ENCODE measurements at regions not wholly inside any gene's neighbourhood (a gene's known extent, or its start where the extent isn't known, plus 50 kb on each side); places are given as distances from the start of the nearest gene placed in this dataset.

DNA sequence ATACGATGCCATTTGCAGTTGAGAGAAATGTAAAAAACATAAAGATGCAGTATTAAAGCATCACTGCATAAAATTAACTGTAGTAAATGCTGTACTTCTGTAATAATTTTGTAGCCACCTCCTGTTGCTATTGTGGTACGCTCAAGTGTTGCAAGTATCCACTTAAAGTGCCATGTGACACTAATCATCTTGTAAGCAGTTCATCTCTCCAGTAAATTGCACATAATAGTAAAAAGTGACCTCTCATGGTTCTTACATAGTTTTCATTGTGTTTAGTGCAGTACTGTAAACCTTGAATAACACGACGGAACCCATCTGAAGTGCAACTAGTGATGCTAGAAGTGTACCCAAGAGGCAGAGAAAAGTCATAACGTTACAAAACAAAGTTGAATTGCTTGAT is 190.1 kb upstream of the VGLL2 start:
- FAIRE-seq (no peak), DNase-seq (ENCODE audit: insufficient read length, low spot score) (no peak)
- TF ChIP-seq, protein P1, sequence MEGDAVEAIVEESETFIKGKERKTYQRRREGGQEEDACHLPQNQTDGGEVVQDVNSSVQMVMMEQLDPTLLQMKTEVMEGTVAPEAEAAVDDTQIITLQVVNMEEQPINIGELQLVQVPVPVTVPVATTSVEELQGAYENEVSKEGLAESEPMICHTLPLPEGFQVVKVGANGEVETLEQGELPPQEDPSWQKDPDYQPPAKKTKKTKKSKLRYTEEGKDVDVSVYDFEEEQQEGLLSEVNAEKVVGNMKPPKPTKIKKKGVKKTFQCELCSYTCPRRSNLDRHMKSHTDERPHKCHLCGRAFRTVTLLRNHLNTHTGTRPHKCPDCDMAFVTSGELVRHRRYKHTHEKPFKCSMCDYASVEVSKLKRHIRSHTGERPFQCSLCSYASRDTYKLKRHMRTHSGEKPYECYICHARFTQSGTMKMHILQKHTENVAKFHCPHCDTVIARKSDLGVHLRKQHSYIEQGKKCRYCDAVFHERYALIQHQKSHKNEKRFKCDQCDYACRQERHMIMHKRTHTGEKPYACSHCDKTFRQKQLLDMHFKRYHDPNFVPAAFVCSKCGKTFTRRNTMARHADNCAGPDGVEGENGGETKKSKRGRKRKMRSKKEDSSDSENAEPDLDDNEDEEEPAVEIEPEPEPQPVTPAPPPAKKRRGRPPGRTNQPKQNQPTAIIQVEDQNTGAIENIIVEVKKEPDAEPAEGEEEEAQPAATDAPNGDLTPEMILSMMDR (IDR thresholded peaks at IDR 0.05; ENCODE audit: insufficient read depth, missing control alignments), result no peak

DNA sequence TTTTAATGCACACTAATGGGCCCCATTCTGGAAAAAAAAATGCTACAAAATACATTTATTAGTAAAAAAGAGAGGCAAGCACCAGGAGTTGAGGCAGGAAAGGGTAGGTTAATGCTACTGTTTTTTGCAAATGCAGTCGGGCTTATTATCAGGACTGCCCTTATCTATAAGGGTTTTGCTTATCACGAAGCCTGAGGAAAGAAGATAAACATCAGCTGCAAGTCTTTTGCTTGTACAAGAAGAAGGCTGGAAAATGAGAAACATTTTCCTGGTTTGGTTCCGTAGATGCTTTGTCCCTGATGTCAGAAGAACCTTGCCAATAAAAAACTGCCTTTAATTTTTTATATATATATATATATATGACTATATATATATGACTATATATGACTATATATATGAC is 189.3 kb upstream of the VGLL2 start:
- no peak for FAIRE-seq
- no peak for DNase-seq (ENCODE audit: insufficient read length, low spot score)
- TF ChIP-seq, protein P1 (IDR thresholded peaks at IDR 0.05; ENCODE audit: insufficient read depth, missing control alignments), result no peak

DNA sequence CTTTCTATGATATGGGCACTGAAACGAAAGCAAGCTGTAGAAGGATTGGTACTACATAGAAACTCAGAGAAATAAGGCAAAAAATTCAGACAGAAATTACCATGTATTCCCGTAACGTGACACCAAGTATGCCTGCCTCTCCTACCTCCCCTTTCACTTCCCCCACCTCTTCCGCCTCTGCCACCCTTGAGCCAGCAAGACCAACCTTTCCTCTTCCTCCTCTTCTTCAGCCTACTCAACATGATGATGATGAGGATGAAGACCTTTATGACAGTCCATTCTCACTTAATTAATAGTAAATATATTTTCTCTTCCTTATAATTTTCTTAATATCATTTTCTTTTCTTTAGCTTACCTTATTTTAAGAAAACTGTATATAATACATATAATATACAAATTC is 188.1 kb upstream of the VGLL2 start:
- FAIRE-seq, result no peak
- TF ChIP-seq, protein P1 (IDR thresholded peaks at IDR 0.05; ENCODE audit: insufficient read depth, missing control alignments), result no peak
- DNase-seq (ENCODE audit: insufficient read length, low spot score), result no peak

DNA sequence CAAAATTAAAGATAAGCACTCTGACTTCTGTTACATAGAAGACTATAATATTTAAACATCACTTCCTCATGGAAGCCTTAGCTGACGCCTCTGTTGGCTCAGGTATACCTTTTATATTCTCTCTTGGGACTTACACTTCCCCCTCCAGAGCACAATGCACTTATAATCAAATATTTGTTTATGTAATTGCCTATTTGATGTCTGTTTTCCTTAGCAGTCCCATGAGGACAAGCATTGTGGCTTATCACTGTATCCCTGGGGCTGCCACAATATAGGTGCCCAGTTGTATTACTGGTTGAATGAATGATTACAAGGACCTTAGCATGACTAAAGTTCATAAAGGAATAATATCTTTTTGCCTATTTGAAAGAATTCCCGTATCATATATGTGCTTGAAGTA is 186.7 kb upstream of the VGLL2 start:
- FAIRE-seq (no peak), DNase-seq (ENCODE audit: insufficient read length, low spot score) (no peak)
- TF ChIP-seq, protein P1 (IDR thresholded peaks at IDR 0.05; ENCODE audit: insufficient read depth, missing control alignments), result no peak

DNA sequence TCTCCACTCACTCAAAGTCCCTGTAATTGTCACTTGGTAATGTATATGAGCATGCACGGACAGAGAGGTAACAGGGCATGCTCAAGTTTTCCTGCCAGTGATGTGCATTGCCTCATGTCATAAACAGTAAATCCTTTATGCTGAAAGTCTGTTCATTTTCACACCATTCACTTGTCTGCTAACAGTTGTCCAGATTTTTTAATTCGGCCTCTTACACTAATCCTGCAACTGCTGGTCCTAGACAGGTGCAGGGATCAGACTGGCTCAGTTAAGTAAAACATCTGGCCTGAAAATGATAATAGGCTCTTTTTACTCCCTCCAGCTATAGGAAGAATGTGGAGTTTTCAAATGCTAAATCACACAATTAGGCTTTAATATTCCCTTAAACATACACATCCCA is 185.4 kb upstream of the VGLL2 start:
- DNase-seq (ENCODE audit: insufficient read length, low spot score), result no peak
- TF ChIP-seq, protein P1 (IDR thresholded peaks at IDR 0.05; ENCODE audit: insufficient read depth, missing control alignments), result no peak
- no peak for FAIRE-seq

DNA sequence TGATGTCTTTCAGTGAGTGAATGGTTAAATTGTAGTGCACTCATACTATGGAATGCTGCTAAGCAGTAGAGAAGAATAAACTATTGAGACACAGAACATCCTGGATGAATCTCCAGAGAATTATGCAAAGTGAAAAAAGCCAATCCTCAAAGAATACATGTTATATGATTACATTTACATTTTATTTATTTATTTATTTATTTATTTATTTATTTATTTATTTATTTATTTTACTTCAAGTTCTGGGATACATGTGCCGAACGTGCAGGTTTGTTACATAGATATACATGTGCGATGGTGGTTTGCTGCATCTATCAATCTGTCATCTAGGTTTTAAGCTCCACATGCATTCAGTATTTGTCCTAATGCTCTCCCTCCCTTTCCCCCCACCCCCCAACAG is 175.8 kb upstream of the VGLL2 start:
- no peak for DNase-seq (ENCODE audit: insufficient read length, low spot score)
- TF ChIP-seq, protein P1 (IDR thresholded peaks at IDR 0.05; ENCODE audit: insufficient read depth, missing control alignments), result no peak
- FAIRE-seq, result no peak

DNA sequence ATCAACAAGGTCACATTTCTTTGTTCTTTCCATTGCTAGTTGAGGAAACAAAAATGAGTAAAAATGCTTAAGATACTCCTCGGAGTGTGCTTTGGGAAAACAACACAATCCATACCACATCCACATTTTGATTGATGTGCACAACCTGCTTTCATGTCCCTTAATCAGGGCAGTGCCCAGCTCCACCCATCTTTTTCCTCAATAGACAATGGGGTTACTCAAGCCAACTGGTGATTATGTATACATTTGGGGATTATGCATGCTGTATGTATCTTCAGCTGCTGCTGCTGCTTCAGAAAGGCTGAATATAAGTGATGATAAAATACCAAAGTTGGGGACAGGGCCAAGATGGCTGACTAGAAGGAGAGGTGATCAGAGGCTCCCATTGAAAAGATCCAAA is 155.2 kb upstream of the VGLL2 start:
- FAIRE-seq (no peak), DNase-seq (ENCODE audit: insufficient read length, low spot score) (no peak)
- TF ChIP-seq, protein P1 (IDR thresholded peaks at IDR 0.05; ENCODE audit: insufficient read depth, missing control alignments), result no peak

Data from D721Med (cell line).